HG02981 (cell line): ENCODE measurements at regions not wholly inside any gene's neighbourhood (a gene's known extent, or its start where the extent isn't known, plus 50 kb on each side); places are given as distances from the start of the nearest gene placed in this dataset.
"Not testable (repeated sequence)": the region's sequence is repeated elsewhere in the genome, so short reads cannot be mapped to it uniquely, and the experiment has no call there.

Source experiments
- ATAC-seq: cut with Tn5 transposase; IDR thresholded peaks from one replicate; pipeline ENCODE4 v1.9.1; 2021; ENCODE audit warnings: mild to moderate bottlenecking, moderate library complexity; ENCODE audit not compliant: unreplicated experiment

DNA sequence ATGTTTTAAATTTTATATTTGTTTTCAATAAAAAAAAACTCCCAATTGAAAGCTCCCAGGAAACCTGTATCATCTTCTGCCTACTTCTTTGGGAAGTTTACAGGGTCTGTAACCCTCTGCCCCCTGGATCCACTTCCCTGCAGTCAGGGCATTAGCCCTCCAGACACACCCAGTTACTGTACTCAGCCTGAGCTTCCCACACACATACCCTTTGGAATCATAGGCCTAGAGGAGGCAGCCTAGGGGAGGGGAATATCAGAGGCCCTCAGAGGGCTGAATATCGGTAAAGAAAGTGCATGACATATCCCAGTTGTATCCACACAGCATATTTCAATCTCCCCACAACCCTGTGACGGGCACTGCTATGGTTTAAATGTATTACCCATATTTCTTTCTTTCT is 56.2 kb upstream of the TFPI start:
- not testable (repeated sequence) for ATAC-seq

DNA sequence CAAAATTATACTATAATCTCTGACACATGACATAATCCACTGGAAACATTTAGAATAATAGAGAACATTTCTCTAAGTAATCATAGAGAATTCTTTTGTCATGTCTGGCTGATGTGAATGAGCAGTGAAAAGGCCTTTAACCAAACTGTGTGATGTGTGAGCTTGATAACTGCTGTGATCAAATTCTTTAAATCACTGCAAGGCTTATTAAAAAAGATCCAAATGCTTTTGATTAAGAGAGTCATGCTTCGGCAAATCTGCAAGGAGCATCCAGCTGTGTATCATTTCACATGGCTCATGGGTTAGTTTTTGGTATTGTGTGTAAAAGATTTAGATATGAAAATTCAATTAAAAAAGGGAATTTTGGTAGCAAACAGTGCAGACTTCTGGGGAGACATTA is 58.6 kb upstream of the TFPI start:
- no peak for ATAC-seq

DNA sequence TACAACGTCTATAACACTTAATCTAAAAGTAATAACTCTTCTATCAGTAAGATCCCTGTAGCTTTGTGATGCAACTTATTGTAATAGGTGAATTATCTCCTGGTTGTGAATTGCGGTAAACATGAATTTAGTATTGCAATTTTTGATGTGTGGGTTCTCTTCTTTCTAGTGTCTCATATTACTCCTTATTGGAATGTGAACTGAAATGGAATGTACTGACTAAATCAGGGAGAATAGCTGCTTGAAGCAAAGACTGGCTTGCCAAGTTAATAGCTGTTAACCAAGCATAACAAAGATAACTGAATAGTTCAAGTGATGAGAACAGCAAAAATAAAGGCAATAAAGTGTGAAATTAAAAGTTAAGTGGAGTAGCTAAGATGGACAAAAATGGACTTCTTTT is 60.5 kb upstream of the TFPI start:
- no peak for ATAC-seq

- ATAC-seq: no peak
Measured at GRCh38 chr2:187615364-187615763, 61.1 kb upstream of the TFPI start.

- no peak for ATAC-seq
Measured at GRCh38 chr2:187615902-187616301, 61.7 kb upstream of the TFPI start.

GRCh38 chr2:187617120-187617519 is 62.9 kb upstream of the TFPI start:
- ATAC-seq: no peak

DNA sequence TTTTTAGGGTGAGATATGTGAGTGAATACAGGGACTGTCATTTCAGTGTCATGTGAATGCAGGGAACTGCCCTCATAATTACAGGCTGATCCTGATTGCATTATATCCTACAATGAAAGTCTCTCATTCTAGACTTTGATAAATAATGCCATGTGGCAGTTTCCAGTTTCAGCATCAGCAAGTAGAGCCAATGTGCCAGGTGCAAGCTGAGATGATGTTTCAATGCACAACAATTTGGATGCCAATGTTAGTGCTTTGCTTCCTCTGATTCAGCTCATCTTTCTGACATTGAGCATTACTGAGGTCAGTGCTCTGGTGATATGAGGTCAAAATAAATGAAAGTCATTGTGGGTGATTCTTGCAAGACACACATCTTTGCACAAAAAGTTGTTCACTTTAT is 63.7 kb upstream of the TFPI start:
- ATAC-seq: no peak

DNA sequence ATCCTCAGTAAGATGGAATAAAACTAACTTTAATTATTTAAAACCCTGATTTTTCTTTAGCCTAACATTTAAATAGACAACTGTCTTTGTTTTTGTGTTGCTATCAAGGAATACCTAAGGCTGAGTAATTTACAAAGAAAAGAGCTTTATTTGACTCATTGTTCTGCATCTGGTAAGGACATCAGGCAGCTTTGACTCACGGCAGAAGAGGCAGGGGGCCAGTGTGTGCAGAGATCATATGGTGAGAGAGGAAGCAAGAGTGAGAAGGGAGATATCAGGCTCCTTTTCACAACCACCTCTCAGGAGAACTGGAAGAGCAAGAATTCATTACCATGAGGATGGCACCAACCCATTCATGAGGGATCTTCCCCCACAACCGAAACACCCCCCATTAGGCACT is 64.6 kb upstream of the TFPI start:
- ATAC-seq: no peak

DNA sequence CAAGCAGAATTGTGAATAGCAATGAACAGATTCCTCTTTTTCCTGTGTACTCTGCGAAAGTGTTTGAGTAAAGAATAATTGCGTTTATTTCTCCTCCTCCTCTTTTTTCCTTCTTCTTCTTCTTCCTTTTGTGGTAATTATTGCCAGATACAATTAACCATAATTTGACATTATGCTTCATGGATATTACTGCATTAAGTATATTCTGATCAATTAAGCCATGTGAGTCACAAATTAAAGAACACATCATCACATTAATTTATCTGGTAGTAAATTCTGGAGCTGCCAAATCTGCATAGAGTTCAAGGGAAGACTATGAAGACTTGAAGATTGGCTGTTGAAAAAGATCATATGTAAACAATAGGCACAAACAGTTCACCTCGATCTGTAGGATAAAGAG is 72.9 kb upstream of the TFPI start:
- no peak for ATAC-seq

DNA sequence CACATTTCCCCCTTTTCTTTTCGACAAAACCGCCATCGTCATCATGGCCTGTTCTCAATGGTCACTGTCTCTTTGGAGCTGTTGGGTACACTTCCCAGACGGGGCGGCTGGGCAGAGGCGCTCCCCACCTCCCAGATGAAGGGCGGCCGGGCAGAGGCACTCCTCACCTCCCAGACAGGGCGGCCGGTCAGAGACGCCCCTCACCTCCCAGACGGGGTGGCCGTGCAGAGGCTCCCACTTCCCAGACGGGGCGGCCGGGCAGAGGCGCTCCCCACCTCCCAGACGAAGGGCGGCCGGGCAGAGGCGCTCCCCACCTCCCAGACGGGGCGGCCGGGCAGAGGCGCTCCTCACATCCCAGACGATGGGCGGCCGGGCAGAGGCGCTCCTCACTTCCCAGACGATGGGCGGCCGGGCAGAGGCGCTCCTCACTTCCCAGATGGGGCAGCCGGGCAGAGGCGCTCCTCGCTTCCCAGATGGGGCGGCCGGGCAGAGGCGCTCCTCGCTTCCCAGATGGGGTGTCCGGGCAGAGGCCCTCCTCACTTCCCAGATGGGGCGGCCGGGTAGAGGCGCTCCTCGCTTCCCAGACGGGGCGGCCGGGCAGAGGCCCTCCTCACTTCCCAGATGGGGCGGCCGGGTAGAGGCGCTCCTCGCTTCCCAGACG is 82.6 kb upstream of the TFPI start:
- ATAC-seq: not testable (repeated sequence)

GRCh38 chr2:187637392-187637740 is 83.1 kb upstream of the TFPI start:
- ATAC-seq: not testable (repeated sequence)

DNA sequence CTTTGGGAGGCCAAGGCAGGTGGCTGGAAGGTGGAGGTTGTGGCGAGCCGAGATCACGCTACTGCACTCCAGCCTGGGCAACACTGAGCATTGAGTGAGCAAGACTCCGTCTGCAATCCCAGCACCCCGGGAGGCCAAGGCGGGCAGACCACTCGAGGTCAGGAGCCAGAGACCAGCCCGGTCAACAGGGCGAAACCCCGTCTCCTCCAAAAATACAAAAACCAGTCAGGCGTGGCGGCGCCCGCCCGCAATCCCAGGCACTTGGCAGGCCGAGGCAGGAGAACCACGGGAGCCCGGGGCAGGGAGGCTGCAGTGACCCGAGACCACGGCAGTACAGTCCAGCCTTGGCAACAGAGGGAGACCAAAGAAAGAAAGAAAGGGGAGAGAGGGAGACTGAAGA is 83.5 kb upstream of the TFPI start:
- ATAC-seq: not testable (repeated sequence)

DNA sequence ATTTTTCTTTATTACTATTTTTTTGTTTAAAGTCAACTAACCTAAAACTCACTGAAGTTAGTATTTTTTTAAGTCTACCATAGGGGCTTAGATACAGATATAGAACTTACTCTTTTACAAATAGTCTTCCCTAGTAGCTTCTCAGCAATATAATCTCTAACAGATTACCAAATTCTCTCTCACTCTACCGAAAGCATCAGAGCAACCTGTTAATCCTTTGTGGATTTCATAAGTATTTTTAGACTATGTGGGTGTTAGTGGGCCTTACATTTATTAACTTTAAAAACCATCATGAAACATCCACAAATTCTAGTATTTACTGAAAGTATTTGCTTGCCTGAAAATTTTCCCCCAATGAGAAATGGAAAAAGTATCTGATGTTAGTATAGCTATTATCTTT is 84.6 kb upstream of the TFPI start:
- no peak for ATAC-seq

DNA sequence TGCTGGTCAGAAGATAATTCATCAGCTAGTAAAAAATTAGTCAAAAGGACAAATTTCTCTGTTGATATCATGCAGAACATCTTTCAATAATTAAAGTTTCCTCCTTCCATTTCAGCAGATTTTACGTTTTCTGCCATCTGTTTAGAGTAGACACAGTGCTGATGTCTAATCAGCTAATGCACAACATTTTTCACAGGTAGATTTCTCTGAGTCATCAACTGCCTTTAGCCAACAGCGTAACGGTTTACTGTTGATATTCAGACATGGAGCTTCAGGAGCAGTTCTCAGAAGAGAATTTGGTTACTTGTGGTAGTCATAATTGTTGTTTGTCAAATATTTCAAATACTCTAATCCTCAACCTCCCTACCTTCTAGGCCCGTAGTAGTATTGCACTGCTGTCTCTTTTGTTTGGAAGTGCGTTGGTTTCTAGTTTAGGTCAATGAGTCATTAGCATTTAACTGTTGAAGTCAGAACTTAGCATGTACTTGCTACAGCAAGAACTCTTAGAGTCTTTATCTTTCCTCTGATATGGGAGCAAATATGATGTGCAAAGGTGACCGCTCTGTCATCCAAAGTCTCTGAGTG is 86.8 kb upstream of the TFPI start:
- ATAC-seq: no peak

- no peak for ATAC-seq
Measured at GRCh38 chr2:187642498-187642897, 88.3 kb upstream of the TFPI start.

DNA sequence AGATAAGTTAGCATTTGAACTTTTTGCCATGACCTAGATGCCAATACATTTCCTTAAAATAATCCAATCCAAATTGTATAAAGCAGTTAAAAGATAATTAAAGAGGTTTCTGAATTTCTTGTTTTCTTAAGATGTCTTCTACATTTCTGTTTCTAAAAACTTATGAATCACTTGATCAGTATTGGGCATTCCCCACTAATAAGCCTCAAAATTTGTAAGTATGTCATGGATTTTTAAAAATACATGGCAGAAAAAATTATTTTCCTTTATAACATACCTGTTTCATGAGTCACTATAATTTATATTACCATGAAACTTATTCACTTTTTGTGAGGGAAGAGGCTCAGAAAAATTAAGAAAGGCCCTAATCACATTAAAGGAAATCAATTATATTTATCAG is 90.3 kb upstream of the TFPI start:
- no peak for ATAC-seq

DNA sequence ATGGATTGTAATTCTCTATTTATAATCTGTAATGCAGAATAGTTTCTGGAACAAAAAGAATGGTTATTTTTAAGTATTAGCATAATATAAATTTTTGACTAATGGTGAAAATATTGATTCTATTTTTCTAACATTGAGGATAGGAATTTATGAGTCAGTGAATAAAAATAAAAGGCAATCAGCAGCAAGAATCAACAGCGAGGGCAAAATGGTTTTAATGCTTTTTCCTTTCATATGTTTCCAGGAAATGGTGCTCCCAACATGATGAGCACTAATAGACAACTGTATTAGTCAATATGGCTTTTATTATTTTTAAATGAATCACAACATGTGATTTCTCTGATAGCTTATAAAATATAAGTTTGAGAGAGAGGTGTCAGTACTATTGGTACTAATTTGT is 90.7 kb upstream of the TFPI start:
- ATAC-seq: no peak

DNA sequence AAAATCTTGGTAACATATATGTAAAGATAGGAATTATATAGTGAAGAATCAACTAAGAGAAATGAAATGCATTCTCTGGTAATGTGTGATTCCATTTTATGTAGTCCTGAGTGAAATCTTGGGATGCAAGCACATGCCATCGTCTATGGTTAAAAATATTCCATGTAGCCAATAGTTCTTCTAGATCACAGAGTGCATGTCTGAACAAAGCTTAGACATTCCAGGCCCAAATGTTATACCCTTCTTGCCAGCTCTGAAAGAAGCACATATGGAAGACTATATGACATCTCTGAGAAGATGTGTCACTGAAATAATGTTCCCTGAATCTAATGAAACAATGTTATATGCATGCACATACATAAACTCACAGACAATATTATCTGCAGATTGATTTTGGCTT is 92.3 kb upstream of the TFPI start:
- no peak for ATAC-seq

DNA sequence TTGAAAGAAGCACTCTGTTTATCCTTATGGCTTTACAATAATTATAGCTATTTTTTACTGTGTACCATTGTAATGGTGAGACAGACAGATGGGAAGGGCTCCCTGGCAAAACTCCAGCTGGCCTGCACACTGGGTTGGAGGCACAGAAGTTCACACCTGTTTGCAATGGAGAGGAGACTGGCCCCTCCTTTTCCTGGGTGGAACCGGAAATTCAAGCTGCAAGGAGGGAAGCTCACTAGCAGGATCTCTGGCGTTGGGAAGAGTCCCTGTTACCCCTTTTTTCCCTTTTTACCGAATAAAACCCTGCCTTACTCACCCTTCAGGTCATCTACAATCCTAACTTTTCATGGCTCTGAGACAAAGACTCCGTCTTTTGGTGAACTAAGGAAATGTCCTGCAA is 100.3 kb upstream of the TFPI start:
- no peak for ATAC-seq

- ATAC-seq: no peak
Measured at GRCh38 chr2:187655001-187655400, 100.8 kb upstream of the TFPI start.

- ATAC-seq: no peak
Measured at GRCh38 chr2:187656123-187656522, 101.9 kb upstream of the TFPI start.

GRCh38 chr2:187658952-187659525 is 104.8 kb upstream of the TFPI start:
- peak; percentile 65 for ATAC-seq

GRCh38 chr2:187676050-187676449 is 121.8 kb upstream of the TFPI start:
- ATAC-seq: not testable (repeated sequence)
